Retinal pigment epithelial cell (primary cell): ENCODE measurements at regions not wholly inside any gene's neighbourhood (a gene's known extent, or its start where the extent isn't known, plus 50 kb on each side); places are given as distances from the start of the nearest gene placed in this dataset.

Source experiments
- DNase-seq: peaks from one replicate; pipeline ENCODE4 v3.0.0-alpha.2; 2010; ENCODE audit warnings: low read depth
- H3K4me3 ChIP-seq: 2 replicates; pipeline ENCODE4 v1.5.1; 2011; ENCODE audit warnings: mild to moderate bottlenecking, low read length, control low read depth, moderate library complexity
- TF ChIP-seq, protein P1 (sequence below): conservative IDR thresholded peaks from 2 replicates; pipeline ENCODE4 v1.5.1; 2011; ENCODE audit warnings: low read depth, low read length, control low read depth, inconsistent platforms

DNA sequence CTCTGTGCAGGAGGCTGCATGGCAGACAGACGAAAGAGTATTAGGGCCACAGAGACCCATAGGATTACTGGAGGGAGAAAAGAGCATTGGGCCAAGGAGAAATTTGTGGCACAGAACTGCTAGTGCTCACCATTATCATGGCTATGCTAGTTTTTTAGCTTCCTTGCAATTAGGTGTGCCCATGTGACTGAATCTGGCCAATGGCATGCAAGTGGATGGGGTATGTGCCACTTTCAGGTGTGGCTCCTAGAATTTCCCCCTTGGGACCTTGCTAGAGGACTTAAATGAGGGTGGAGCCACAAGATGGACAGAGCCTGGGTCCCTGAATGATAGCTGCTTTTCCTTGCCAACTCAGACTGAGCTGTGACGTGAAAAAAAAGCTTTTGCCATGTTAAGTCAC is 73.9 kb upstream of the TENM4 start:
- no peak for DNase-seq
- TF ChIP-seq, protein P1, sequence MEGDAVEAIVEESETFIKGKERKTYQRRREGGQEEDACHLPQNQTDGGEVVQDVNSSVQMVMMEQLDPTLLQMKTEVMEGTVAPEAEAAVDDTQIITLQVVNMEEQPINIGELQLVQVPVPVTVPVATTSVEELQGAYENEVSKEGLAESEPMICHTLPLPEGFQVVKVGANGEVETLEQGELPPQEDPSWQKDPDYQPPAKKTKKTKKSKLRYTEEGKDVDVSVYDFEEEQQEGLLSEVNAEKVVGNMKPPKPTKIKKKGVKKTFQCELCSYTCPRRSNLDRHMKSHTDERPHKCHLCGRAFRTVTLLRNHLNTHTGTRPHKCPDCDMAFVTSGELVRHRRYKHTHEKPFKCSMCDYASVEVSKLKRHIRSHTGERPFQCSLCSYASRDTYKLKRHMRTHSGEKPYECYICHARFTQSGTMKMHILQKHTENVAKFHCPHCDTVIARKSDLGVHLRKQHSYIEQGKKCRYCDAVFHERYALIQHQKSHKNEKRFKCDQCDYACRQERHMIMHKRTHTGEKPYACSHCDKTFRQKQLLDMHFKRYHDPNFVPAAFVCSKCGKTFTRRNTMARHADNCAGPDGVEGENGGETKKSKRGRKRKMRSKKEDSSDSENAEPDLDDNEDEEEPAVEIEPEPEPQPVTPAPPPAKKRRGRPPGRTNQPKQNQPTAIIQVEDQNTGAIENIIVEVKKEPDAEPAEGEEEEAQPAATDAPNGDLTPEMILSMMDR: no peak
- H3K4me3 ChIP-seq: no peak overlapping the region

GRCh38 chr11:79514290-79514689 is 73.5 kb upstream of the TENM4 start:
- no peak for DNase-seq
- no peak overlapping the region for H3K4me3 ChIP-seq
- TF ChIP-seq, protein P1: no peak

GRCh38 chr11:79512706-79513469 is 72.1 kb upstream of the TENM4 start:
- DNase-seq: no peak
- TF ChIP-seq, protein P1: no peak
- H3K4me3 ChIP-seq: no peak overlapping the region

DNA sequence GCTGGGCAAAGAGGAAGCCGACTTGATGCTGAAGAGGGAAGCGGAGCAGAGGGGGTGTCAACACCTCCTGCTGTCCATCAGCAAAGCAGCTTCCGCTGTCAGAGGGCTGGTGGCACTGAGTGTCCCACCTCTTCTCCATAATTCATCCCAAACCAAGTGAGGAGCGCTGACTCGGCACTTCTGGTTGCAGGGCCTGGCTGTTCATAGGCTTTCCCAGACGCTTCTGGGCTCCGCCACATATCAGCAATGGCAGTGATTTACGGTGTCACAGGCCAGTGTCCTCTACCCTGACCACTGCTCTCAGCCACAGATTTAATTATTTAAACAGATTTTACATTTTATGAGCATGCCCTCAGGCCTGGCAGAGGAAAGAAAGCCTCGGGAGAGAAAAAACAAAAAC is 70.1 kb upstream of the TENM4 start:
- no peak for DNase-seq
- TF ChIP-seq, protein P1: no peak
- H3K4me3 ChIP-seq: no peak overlapping the region

- TF ChIP-seq, protein P1: no peak
- DNase-seq: no peak
Observed at GRCh38 chr11:79508461-79508860, 67.6 kb upstream of the TENM4 start.

DNA sequence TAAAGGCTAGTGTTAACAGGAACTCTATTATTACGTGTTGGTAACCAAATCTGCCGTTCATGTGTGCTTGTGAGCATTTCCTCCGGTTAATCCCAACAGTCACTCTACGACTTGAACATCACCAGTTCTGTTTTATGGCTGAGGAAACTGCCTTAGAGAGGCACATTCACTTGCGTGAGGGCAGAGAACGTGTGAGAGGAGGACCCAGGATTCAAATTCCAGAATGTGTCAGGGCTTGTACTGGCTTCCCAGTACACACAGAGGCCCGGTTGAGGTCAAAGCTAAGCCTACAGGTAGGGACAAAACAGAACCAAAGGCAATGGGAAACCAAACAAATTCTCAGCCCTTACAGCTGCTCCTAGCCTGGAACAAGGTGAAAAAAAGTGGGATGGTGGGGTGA is 66.9 kb upstream of the TENM4 start:
- DNase-seq: no peak
- TF ChIP-seq, protein P1: no peak
- H3K4me3 ChIP-seq: no peak overlapping the region

More at GRCh38 chr11:79508461-79508860, 67.6 kb upstream of the TENM4 start:
- H3K4me3 ChIP-seq: no peak overlapping the region

- no peak overlapping the region for H3K4me3 ChIP-seq
- no peak for DNase-seq
- TF ChIP-seq, protein P1: no peak
Observed at GRCh38 chr11:79506734-79507344, 66.0 kb upstream of the TENM4 start.
